Right lobe of liver (tissue), 6 donors: ENCODE measurements at regions not wholly inside any gene's neighbourhood (a gene's known extent, or its start where the extent isn't known, plus 50 kb on each side); places are given as distances from the start of the nearest gene placed in this dataset.
A peak's percentile ranks its signal among the peaks of the same experiment; 100 is the strongest.

Experiments used
- ATAC-seq, 4 donors: fragments of 200-7000 bp; cut with Tn5 transposase; one replicate each; pipeline ENCODE4 v1.9.1; 2020; ENCODE audit warnings: mild to moderate bottlenecking in 4 of 4, moderate library complexity in 4 of 4
- DNase-seq, 3 donors: peaks; one replicate each; pipeline ENCODE4 v3.0.0-alpha.2; 2020
- H3K27ac ChIP-seq, 3 donors: fragments of 200-600 bp; one replicate each; pipeline ENCODE4 v1.8.0; 2022
- H3K27me3 ChIP-seq, 2 donors: fragments of 200-600 bp; one replicate each; pipeline ENCODE4 v1.8.0; 2022
- H3K36me3 ChIP-seq, 4 donors: fragments of 200-600 bp; sonication (generic) in 1 of 4; one replicate each; pipeline versions ENCODE4 v1.5.1 to v1.8.0; 2017 to 2022; ENCODE audit warnings: control low read depth in 1 of 4
- H3K4me1 ChIP-seq, 4 donors: fragments of 200-600 bp; sonication (generic) in 1 of 4; one replicate each; pipeline versions ENCODE4 v1.5.1 to v1.8.0; 2017 to 2022; ENCODE audit warnings: control low read depth in 1 of 4
- H3K4me3 ChIP-seq, 3 donors: fragments of 200-600 bp; one replicate each; pipeline ENCODE4 v1.8.0; 2022
- H3K9me3 ChIP-seq, 4 donors: fragments of 200-600 bp; sonication (generic) in 1 of 4; one replicate each; pipeline versions ENCODE4 v1.5.1 to v1.8.0; 2017 to 2022; ENCODE audit warnings: control low read depth in 1 of 4
- POLR2A ChIP-seq: fragments of 450-650 bp; IDR thresholded peaks from one replicate; pipeline ENCODE4 v1.6.1; 2017; ENCODE audit warnings: antibody characterized with exemption, mild to moderate bottlenecking
- WGBS: methylation state at CpG from one replicate; pipeline ENCODE4 v1.1.6; 2018; ENCODE audit warnings: low coverage, low lambda C conversion rate; ENCODE audit not compliant: insufficient coverage; ENCODE audit errors: missing lambda C conversion rate; 5-methylcytosine and 5-hydroxymethylcytosine counted together
- intact Hi-C, 2 donors: fragments of 100-400 bp; cut with DNase I; formaldehyde crosslinking; loops; one replicate each; pipeline versions ENCODE4 v1.11.2 to v1.14.1; 2022
- TF ChIP-seq, protein P1 (sequence below), 4 donors: fragments of 200-600 bp in 3 of 4; fragments of 450-650 bp in 1 of 4; IDR thresholded peaks; one replicate each; pipeline versions ENCODE4 v1.5.1 to v1.8.0; 2016 to 2022; ENCODE audit warnings: antibody characterized with exemption in 4 of 4, mild to moderate bottlenecking in 2 of 4
- donor health status: DM: no; HTN: yes; CAD: no.
- donor health status: DM: no; HTN: no; CAD: no.
- donor health status: DM: no; HTN: no; CAD: no.
- donor health status: DM: no; HTN: yes; CAD: no.
- donor health status: DM: no; HTN: yes; CAD: no.

DNA sequence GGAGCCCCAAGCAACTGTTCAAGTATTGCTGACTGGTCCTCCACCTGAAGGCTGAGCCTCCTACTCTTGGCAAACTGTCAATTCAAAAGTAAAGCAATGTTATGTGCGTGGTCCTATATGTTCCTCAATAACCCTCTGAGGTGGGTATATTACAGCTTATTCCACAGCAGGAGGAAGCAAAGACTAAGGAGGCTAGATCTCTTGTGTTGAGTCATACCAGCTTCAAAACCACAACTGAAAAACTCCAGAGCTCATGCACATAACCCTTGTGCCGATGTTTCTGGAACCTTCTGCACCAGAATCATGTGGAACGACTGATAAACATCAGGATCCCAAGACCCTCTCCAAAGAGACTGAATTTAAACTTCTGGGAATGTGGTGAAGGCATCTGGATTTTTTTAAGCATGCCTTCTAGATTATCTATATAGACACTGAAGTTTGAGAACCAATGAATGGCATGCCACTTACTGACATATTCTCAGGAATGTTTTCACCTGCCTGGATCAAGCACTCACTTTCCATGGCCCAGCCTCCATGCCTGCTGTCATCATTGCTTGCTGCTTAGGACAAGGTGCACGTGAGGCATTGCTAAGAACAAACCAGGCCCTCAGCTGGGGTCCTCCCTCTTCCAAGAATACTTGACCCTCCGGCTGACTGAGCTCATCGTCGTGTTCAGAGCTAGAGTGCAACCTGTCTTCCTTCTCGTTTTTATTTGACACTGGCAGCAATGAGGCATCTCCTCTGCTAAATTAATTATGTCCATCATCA lies 194.7 kb downstream of the BCL11B start:
- H3K27ac ChIP-seq = no peak overlapping the region
- no peak overlapping the region for H3K4me3 ChIP-seq
- ATAC-seq (no peak), DNase-seq (peak in 1 of 3 donors; percentile 16)
- intact Hi-C loops = no loop called here
- TF ChIP-seq, protein P1, sequence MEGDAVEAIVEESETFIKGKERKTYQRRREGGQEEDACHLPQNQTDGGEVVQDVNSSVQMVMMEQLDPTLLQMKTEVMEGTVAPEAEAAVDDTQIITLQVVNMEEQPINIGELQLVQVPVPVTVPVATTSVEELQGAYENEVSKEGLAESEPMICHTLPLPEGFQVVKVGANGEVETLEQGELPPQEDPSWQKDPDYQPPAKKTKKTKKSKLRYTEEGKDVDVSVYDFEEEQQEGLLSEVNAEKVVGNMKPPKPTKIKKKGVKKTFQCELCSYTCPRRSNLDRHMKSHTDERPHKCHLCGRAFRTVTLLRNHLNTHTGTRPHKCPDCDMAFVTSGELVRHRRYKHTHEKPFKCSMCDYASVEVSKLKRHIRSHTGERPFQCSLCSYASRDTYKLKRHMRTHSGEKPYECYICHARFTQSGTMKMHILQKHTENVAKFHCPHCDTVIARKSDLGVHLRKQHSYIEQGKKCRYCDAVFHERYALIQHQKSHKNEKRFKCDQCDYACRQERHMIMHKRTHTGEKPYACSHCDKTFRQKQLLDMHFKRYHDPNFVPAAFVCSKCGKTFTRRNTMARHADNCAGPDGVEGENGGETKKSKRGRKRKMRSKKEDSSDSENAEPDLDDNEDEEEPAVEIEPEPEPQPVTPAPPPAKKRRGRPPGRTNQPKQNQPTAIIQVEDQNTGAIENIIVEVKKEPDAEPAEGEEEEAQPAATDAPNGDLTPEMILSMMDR (IDR thresholded peaks at IDR 0.05) = no peak
- no peak for TF ChIP-seq POLR2A
- H3K27me3 ChIP-seq = no peaks in the 10 kb centered on the region
- H3K4me1 ChIP-seq = no peaks in the 10 kb centered on the region
- no peaks in the 10 kb centered on the region for H3K36me3 ChIP-seq
- WGBS = 45% methylated on average over 5 of the region's 8 CpGs
- H3K9me3 ChIP-seq = no peaks in the 10 kb centered on the region

DNA sequence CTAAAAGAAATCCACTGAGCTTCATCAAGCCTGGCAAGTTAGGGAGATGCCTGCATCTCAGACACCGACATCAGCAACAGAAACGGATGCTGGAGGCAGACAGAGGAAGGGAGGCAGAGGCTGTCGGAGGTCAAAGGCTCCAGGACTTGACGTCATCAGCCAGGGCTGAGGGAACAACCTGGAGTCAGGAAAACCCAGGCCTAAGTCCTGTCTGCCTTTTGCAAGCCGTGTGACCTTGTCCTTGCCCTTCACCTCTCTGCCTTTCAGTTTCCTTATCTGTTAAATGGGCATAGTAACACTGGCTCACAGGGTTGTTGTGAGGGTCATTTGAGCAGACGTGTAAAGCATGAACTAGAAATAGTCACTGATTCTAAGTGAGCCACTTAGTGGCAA lies 194.2 kb downstream of the BCL11B start:
- Histone ChIP-seq H3K9me3 (no peaks in the 10 kb centered on the region), H3K4me1 (no peaks in the 10 kb centered on the region), H3K36me3 (no peaks in the 10 kb centered on the region), H3K4me3 (no peak overlapping the region), H3K27me3 (no peaks in the 10 kb centered on the region), H3K27ac (no peak overlapping the region)
- DNase-seq = no peak
- WGBS = 51% methylated on average over 5 of the region's 6 CpGs
- TF ChIP-seq POLR2A = no peak
- TF ChIP-seq, protein P1 (IDR thresholded peaks at IDR 0.05) = no peak
- no peak for ATAC-seq
- intact Hi-C loops = no loop called here

DNA sequence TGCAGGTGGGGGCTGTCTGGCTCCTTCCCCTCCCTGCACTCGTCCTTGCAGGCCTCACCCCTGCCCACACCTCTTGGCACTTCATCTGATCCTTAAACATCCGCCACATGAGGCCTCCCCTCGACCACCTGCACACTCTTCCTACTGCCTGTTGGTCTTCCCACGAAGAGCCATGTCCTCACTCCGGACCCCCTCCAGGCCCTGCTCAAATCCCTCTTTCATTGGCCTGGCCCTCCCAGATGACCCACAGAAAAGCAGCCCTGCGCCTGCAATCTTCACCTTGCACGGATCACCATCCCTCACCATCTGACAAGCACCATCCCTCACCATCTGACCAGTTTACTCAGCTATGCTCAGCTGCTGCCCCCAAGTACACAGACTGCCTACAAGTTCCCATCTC lies 193.6 kb downstream of the BCL11B start:
- DNase-seq = no peak
- no peaks in the 10 kb centered on the region for H3K36me3 ChIP-seq
- intact Hi-C loops = no loop called here
- H3K9me3 ChIP-seq = no peaks in the 10 kb centered on the region
- H3K27ac ChIP-seq = no peak overlapping the region
- no peak for ATAC-seq
- no peaks in the 10 kb centered on the region for H3K27me3 ChIP-seq
- 50% methylated on average over 7 of the region's 7 CpGs for WGBS
- no peak overlapping the region for H3K4me3 ChIP-seq
- TF ChIP-seq POLR2A = no peak
- TF ChIP-seq, protein P1 (IDR thresholded peaks at IDR 0.05) = no peak
- no peaks in the 10 kb centered on the region for H3K4me1 ChIP-seq

DNA sequence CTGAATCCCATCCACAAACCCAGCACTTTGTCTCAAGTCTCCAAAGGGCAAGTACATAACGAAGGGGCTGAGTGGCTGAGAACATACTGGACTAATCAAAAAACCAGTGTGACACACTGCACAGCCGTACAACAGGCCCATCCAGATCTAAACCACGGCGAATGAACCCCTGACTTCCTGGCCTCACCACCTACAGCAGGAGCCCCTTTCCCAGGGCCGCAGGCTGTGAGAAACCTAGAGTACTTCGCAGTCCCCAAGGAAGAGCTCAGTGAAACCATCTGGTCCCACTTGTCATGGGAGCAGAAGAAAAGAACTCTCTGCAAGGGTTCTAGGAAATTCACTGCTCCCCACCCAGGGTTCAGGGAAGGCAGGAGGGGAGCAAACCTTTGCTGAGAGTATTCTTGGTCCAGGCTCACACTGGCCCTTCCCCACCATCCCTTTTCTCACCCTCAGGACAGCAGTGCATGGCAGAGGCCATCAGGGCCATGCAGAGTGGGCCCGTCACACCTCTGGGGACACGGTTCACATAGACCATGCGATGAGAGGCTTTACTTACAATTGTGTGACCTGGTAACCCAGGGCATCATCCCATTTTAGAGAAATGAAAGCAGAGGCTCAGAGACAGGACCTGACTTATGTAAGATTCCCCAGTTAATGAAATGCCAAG lies 192.8 kb downstream of the BCL11B start:
- Histone ChIP-seq H3K4me1 (no peaks in the 10 kb centered on the region), H3K9me3 (no peaks in the 10 kb centered on the region), H3K27ac (no peak overlapping the region), H3K27me3 (no peaks in the 10 kb centered on the region), H3K36me3 (no peaks in the 10 kb centered on the region), H3K4me3 (no peak overlapping the region)
- DNase-seq (no peak), ATAC-seq (no peak)
- 61% methylated on average over 4 of the region's 9 CpGs for WGBS
- intact Hi-C loops = no loop called here
- TF ChIP-seq, protein P1 (IDR thresholded peaks at IDR 0.05) = no peak
- no peak for TF ChIP-seq POLR2A
